SJCRH30 (cell line): ENCODE measurements at regions not wholly inside any gene's neighbourhood (a gene's known extent, or its start where the extent isn't known, plus 50 kb on each side); places are given as distances from the start of the nearest gene placed in this dataset.

Experiments used
- DNase-seq, 2 experiments: peaks; one replicate each; pipeline ENCODE4 v3.0.0-alpha.2; 2015 to 2020
- H3K27ac ChIP-seq: fragments of 250-450 bp; sonication (Bioruptor Pico); 2 replicates; pipeline ENCODE4 v1.5.1; 2020; ENCODE audit warnings: mild to moderate bottlenecking, moderate library complexity
- H3K27me3 ChIP-seq: fragments of 250-450 bp; sonication (Bioruptor Pico); 2 replicates; pipeline ENCODE4 v1.5.1; 2020; ENCODE audit warnings: mild to moderate bottlenecking, moderate library complexity
- H3K36me3 ChIP-seq: fragments of 250-450 bp; sonication (Bioruptor Pico); 2 replicates; pipeline ENCODE4 v1.5.1; 2020; ENCODE audit warnings: mild to moderate bottlenecking, moderate library complexity
- H3K4me1 ChIP-seq: fragments of 250-450 bp; sonication (Bioruptor Pico); 2 replicates; pipeline ENCODE4 v1.5.1; 2020; ENCODE audit warnings: mild to moderate bottlenecking, moderate library complexity
- H3K4me3 ChIP-seq: fragments of 250-450 bp; sonication (Bioruptor Pico); 2 replicates; pipeline ENCODE4 v1.5.1; 2020; ENCODE audit warnings: mild to moderate bottlenecking, moderate library complexity
- H3K9me3 ChIP-seq: fragments of 250-450 bp; sonication (Bioruptor Pico); replicated peaks from 2 replicates; pipeline ENCODE4 v1.5.1; 2020; ENCODE audit warnings: mild to moderate bottlenecking, moderate library complexity

DNA sequence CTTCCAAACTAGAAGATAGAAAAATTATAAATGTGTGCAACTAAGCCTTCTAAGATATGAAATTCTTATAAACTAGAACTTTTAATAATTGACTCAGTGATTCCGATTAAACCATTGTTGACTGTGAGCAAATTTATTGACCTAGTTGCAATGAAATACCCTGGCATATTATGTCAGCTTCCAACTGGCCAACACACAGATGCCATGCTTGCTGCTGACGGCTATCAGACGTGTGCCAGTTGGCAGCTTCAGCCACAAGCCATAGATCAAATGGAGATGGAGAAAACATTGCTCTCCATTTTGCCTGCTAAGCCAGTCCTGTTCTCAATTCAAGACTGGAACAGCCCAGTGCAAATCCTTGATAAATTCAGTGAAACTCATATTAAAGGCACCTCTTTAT lies 101.7 kb upstream of the HDGFL1 start:
- DNase-seq, result no peak
- Histone ChIP-seq H3K4me1 (no peaks in the 10 kb centered on the region), H3K36me3 (no peaks in the 10 kb centered on the region)

DNA sequence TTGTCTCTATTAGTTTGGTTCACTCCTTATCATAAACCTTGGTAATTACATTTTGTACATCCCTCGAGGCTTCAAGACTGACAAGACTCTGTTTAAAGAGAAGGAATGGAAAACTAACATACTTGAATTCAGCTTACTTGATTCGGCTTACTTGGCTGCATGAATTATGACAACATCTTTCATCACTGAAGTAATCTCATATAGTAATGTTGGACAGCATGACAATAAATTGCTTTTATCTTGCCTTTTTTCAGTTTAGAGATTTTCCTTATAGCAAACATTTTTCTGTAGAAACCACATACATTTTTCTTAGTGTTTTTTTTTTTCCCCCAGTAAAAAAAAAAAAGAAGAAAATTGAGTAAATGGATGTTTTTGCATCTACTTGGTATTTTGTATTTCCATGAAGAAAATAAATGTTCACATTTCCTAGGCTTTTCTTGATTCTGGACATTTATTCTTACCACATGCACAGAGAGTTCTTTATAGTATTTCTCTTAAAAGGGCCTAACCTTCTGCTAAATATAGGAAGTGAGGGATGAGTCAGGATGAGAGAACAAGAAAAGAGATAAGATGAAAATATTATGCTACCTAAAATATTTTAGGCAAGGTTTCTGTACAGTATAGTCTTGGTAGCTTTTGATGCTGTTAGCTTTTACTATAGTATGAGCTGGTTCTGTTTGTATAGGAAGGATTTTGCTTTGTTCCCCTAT lies 101.0 kb upstream of the HDGFL1 start:
- no peaks in the 10 kb centered on the region for H3K27me3 ChIP-seq
- no peak for DNase-seq
- no peak overlapping the region for H3K4me3 ChIP-seq
- H3K9me3 ChIP-seq, result no peaks in the 10 kb centered on the region
- H3K27ac ChIP-seq, result no peak overlapping the region
- no peaks in the 10 kb centered on the region for H3K36me3 ChIP-seq
- H3K4me1 ChIP-seq, result no peaks in the 10 kb centered on the region

More for the DNA sequence above, 101.7 kb upstream of the HDGFL1 start:
- Histone ChIP-seq H3K9me3 (no peaks in the 10 kb centered on the region), H3K27ac (no peak overlapping the region), H3K4me3 (no peak overlapping the region), H3K27me3 (no peaks in the 10 kb centered on the region)

DNA sequence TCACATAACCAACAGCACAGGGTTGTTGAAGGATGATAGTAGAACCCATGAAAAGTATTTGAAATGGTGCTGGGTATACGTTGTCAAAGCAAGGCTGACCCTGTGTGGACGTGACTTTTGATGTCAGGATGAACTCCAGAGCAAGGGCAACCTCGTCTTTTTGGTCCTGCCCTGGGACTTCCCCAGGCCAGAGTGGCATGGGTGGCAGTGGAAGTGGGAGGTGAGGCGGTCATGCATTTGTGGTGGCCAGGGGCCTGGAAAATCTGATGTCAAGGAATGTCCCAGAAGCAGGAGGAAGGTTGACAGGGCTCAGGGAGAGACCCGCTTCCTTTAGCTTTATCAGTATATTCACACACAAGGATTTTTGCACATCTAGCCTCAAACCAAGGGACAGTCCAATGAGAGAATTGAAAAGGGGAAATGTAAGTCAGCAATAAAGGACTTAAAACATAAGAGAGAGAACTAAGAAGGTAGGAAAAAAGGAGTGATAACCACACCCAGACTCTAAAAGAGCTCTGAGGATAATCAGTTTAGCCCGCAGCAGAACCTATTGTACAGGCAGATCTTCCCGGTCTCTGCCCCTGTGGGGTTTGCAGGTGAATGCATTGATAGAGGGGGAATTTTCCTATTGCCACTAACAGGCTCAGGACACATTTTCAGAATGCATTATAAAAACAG lies 98.8 kb upstream of the HDGFL1 start:
- DNase-seq, result no peak
- Histone ChIP-seq H3K36me3 (no peaks in the 10 kb centered on the region), H3K9me3 (no peaks in the 10 kb centered on the region), H3K4me3 (no peak overlapping the region), H3K27me3 (no peaks in the 10 kb centered on the region), H3K27ac (no peak overlapping the region), H3K4me1 (no peaks in the 10 kb centered on the region)

DNA sequence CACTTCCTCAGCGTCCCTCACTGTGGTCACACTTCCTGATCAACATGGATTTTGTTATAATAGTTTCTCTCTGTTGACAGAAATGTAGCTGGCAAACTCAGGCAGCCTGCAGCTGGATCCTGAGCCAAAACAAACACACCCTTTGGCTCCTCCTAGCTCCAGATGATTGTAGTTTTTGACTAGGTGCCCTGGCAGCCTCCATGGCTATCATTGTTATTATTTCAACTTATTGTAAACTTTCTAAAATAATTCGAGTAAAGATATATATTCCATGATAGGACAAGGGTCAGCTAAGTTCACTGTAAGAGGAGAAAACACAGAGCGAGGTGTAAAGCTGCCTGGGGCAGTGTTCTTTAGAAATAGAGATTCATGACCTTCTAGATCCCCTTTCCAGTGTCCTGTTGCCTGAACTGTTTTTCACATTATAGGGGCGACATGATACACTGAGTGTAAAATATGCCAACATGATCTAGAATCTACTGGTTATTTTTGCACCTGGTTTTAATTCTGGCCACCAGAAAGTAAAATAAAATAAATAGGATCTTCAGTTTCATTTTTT lies 98.2 kb upstream of the HDGFL1 start:
- no peak overlapping the region for H3K27ac ChIP-seq
- no peaks in the 10 kb centered on the region for H3K4me1 ChIP-seq
- H3K27me3 ChIP-seq, result no peaks in the 10 kb centered on the region
- no peak overlapping the region for H3K4me3 ChIP-seq
- peak; percentile 11 to 45 for DNase-seq
- no peaks in the 10 kb centered on the region for H3K9me3 ChIP-seq
- H3K36me3 ChIP-seq, result no peaks in the 10 kb centered on the region

DNA sequence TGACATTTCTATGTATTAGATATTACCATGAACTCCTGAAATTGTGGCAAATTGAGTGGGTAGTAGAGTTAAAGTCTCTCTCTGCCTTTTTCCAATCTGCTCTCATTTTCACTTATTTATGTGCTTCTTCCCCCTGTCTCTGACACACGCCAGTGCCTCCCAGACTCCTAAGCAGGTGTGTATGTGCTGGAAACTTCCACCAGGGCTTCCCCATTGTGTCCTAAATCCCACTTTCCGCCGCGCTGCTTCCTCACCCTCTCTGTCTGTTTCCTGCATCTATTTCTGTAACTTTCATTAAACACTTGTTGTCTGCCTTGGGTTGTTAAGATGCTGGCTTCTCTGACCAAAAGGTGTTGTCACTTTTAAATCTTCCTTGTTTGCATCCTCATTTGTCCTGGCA lies 97.6 kb upstream of the HDGFL1 start:
- no peaks in the 10 kb centered on the region for H3K9me3 ChIP-seq
- no peak overlapping the region for H3K4me3 ChIP-seq
- no peaks in the 10 kb centered on the region for H3K36me3 ChIP-seq
- H3K4me1 ChIP-seq, result no peaks in the 10 kb centered on the region
- no peak overlapping the region for H3K27ac ChIP-seq
- H3K27me3 ChIP-seq, result no peaks in the 10 kb centered on the region
- no peak for DNase-seq

DNA sequence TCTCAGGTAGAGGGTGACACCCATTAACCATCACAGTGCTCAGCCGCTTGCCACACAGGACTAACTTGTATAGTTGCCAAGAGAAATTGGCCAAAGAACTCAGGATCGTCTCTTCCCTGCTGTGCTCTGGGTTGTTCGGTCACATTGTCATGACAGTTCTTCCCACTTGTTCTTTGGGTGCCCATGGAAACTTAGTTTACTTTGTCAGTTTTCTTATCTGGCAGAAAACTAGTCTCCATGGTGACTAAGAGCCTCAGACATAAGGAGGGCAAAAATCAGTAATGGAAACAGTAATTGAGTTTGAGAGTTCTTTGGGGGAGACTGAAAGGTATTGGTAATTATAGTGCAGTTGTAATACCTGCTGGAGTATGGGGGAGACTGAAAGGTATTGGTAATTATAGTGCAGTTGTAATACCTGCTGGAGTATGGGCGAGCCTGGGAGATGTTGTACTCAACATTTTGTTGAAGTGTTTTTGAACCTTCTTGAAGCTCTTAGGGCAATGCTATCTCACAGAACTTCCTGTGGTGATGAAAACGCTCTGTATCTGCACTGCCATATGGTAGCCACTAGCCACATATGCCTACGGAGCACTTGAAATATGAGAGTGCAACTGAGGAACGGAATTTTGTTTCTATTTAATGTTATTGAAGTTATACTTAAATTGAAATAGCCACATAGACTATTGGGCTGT lies 95.2 kb upstream of the HDGFL1 start:
- H3K4me1 ChIP-seq, result no peaks in the 10 kb centered on the region
- H3K9me3 ChIP-seq, result no peaks in the 10 kb centered on the region
- no peaks in the 10 kb centered on the region for H3K27me3 ChIP-seq
- no peak for DNase-seq
- no peak overlapping the region for H3K27ac ChIP-seq
- H3K36me3 ChIP-seq, result no peaks in the 10 kb centered on the region
- H3K4me3 ChIP-seq, result no peak overlapping the region

DNA sequence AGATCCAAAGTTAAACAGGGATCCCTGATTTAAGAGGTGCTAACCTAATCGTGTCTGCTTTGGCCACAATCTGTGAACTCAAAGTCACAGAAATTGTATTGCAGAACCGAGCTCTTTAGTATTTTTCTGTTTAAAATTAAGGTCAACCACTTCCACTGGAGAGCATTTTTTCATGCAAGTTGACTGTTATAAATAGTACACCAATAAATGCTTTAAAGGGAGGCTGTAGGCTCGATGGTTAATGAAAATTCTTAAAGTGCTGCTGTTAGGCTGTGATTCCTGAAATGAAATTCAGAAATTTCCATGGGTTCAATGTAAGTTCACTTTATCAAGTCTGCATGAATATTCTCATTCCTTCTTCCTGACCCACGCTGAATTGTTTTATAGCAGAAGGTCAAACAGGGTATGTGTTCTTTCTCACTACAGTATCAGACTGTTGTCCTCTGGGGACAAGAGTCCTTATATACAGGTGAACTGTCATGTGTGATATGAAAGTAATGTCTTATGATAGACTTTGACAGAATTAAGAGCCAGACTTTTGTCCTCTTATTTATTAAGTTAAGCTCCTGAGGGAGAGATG lies 92.5 kb upstream of the HDGFL1 start:
- H3K9me3 ChIP-seq, result no peaks in the 10 kb centered on the region
- H3K4me1 ChIP-seq, result no peaks in the 10 kb centered on the region
- no peak overlapping the region for H3K4me3 ChIP-seq
- H3K27ac ChIP-seq, result no peak overlapping the region
- H3K36me3 ChIP-seq, result no peaks in the 10 kb centered on the region
- no peak for DNase-seq
- H3K27me3 ChIP-seq, result no peaks in the 10 kb centered on the region

DNA sequence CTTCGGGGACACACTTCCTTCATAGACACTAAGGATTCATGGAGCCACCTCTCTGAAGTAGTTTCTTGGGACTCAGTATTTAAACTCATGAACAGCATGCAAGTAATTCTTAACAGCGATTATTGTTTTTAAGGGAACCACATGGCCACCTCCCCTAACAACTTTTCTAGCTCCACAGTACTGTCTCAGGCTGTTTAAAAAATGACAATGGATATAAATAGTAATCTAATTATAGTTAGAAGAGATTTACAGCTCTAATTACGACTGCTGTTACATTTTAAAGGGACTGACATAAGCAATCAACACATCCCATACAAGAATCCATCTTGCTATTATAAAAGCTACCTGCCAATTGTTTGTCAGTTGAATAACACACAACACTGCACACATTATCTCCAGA lies 72.1 kb upstream of the HDGFL1 start:
- H3K27ac ChIP-seq, result no peak overlapping the region
- H3K27me3 ChIP-seq, result no peaks in the 10 kb centered on the region
- no peak for DNase-seq
- no peaks in the 10 kb centered on the region for H3K4me1 ChIP-seq
- no peak overlapping the region for H3K4me3 ChIP-seq
- no peaks in the 10 kb centered on the region for H3K36me3 ChIP-seq
- no peaks in the 10 kb centered on the region for H3K9me3 ChIP-seq

DNA sequence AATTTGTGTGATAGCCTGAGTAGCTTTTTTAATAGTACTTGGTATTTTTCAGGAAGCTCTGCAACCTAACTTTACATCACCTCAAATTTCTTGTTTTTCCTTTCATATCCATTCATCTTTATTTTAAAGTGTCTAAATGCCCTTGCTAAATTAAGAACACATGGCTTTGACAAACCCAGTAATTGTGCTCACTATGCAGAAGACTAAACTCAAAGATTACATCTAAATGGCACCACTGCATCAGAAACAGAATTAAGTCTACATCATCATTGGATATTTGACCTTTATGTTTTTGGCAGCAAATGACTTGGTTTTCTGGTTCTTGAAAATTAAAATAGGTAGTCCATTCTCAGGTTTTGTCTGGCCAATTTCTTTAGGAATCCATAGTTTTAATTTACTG lies 69.6 kb upstream of the HDGFL1 start:
- no peaks in the 10 kb centered on the region for H3K36me3 ChIP-seq

DNA sequence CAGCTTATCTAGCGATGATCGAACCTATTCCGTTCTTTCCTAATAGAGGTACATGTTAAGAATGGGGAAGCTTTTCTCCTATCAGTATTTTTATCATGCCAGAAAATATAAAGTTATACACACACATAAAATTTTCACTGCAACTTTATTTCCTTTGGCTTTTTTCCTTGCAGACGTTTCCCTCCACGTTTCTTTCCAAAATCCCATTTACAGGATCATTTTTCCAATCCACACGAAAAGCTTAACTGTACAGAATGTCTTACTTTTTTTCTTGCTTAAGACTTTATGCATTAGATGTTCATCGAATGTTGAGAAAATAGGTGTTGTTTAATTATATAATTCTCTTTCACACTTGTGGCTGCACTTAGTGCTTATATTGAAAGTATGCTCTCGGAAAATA lies 62.9 kb upstream of the HDGFL1 start:
- Histone ChIP-seq H3K4me3 (no peak overlapping the region), H3K27me3 (no peaks in the 10 kb centered on the region), H3K27ac (no peak overlapping the region), H3K36me3 (no peaks in the 10 kb centered on the region), H3K9me3 (no peaks in the 10 kb centered on the region), H3K4me1 (no peaks in the 10 kb centered on the region)
- no peak for DNase-seq

More for the DNA sequence above, 69.6 kb upstream of the HDGFL1 start:
- DNase-seq, result no peak
- H3K9me3 ChIP-seq, result no peaks in the 10 kb centered on the region
- H3K4me3 ChIP-seq, result no peak overlapping the region
- H3K4me1 ChIP-seq, result no peaks in the 10 kb centered on the region
- no peak overlapping the region for H3K27ac ChIP-seq
- H3K27me3 ChIP-seq, result no peaks in the 10 kb centered on the region

DNA sequence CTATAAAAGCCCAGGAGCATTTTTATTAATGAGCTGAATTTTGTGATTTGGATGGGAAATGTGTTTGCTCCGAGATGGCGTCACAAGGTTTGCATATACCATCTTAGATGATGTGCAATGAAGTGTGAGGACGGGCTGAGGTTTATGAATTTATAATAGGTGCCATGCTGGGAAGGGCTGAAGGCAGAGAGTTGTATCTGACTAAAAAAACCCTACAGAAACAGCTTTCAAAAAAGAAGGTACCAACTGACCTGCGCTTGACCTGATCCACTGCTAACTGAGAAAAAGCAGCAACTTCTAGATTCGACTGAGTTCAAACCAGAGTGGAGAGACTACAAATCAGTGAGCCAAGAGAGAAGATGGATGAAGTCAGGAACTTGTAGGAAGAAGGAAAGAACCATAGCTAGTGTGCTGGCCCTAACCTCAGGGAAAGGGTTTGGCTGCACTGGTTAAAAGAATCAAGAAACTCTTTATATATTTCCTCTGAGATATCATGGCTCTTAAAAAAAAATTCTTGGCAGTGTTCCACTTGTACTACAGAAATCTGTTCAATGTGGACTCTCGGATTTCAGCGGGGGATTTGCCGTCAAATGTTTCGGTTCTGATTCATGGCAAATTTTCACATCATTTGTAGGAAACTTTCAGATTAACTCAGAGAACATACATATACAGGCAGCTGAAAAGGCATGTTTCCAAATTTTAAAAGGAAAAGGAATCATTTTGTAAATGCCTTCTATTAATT lies 56.5 kb upstream of the HDGFL1 start:
- DNase-seq, result peak in 1 of 2 experiments; percentile 15
- H3K4me3 ChIP-seq, result no peak overlapping the region
- no peaks in the 10 kb centered on the region for H3K9me3 ChIP-seq
- no peak overlapping the region for H3K27ac ChIP-seq
- H3K27me3 ChIP-seq, result no peaks in the 10 kb centered on the region
- H3K36me3 ChIP-seq, result no peaks in the 10 kb centered on the region
- no peaks in the 10 kb centered on the region for H3K4me1 ChIP-seq

DNA sequence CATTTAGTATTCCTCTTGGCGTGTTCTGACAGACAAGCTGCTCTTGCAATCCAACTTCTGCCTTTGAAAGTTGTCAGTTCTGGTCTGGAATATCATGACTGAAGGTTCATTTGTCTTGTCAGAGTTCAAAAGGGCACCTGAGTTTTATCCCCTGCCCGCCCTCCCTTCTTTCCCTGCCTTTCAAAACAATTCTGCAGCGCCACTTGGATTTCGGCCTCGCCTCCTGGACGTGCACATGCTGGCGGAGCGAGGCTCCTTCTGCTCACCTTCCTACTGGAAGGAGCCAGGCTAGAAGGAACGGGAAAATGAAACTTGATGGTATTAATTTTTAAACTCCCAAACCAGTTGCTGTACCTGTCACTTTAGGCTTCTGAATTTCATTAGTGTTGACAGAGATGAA lies 55.7 kb upstream of the HDGFL1 start:
- Histone ChIP-seq H3K9me3 (no peaks in the 10 kb centered on the region), H3K4me1 (no peaks in the 10 kb centered on the region), H3K27ac (no peak overlapping the region), H3K4me3 (no peak overlapping the region), H3K36me3 (no peaks in the 10 kb centered on the region), H3K27me3 (no peaks in the 10 kb centered on the region)
- no peak for DNase-seq

DNA sequence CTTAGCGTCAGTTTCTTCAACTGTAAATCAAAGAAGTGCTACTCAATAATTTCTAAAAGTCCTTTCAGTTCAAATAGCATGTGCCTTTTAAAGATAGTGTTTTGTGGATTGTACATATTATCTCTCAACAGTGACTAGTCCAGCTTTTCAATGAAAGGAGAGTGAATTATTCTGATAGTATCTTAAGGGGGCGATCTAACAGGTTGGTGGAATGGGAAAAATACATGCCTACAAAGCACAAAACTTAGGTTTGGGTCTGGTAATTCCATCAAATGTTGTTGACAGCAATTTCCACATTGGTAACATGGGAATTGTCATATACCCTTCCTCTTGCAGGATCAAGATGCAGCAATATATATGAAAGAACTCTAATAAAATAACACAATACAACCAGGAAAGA lies 50.1 kb upstream of the HDGFL1 start:
- Histone ChIP-seq H3K27me3 (no peaks in the 10 kb centered on the region), H3K36me3 (no peaks in the 10 kb centered on the region), H3K27ac (no peak overlapping the region), H3K4me1 (no peaks in the 10 kb centered on the region), H3K9me3 (no peaks in the 10 kb centered on the region), H3K4me3 (no peak overlapping the region)
- DNase-seq, result no peak
